HS-27A (cell line): ENCODE measurements at regions not wholly inside any gene's neighbourhood (a gene's known extent, or its start where the extent isn't known, plus 50 kb on each side); places are given as distances from the start of the nearest gene placed in this dataset.
"Not testable (repeated sequence)": the region's sequence is repeated elsewhere in the genome, so short reads cannot be mapped to it uniquely, and the experiment has no call there.

Experiments used
- DNase-seq: peaks from one replicate; pipeline ENCODE4 v3.0.0-alpha.2; 2012; ENCODE audit warnings: low read depth, missing footprints

GRCh38 chr14:28121512-28122297, 644.9 kb upstream of the FOXG1 start:
- DNase-seq = no peak

- no peak for DNase-seq
Measured at GRCh38 chr14:28130610-28131284, 635.8 kb upstream of the FOXG1 start.

- DNase-seq = no peak
Measured at GRCh38 chr14:28138341-28138740, 628.2 kb upstream of the FOXG1 start.

- no peak for DNase-seq
Measured at GRCh38 chr14:28141662-28142061, 624.9 kb upstream of the FOXG1 start.

- no peak for DNase-seq
Measured at GRCh38 chr14:28142400-28143015, 624.1 kb upstream of the FOXG1 start.

GRCh38 chr14:28143316-28143715, 623.3 kb upstream of the FOXG1 start:
- no peak for DNase-seq

- no peak for DNase-seq
Measured at GRCh38 chr14:28151926-28152325, 614.7 kb upstream of the FOXG1 start.

- no peak for DNase-seq
Measured at GRCh38 chr14:28152453-28153044, 614.0 kb upstream of the FOXG1 start.

- DNase-seq = no peak
Measured at GRCh38 chr14:28157289-28157869, 609.2 kb upstream of the FOXG1 start.

- DNase-seq = peak; percentile 24
Measured at GRCh38 chr14:28157887-28158791, 608.4 kb upstream of the FOXG1 start.

- no peak for DNase-seq
Measured at GRCh38 chr14:28161040-28161439, 605.5 kb upstream of the FOXG1 start.

- DNase-seq = no peak
Measured at GRCh38 chr14:28163233-28163632, 603.4 kb upstream of the FOXG1 start.

- no peak for DNase-seq
Measured at GRCh38 chr14:28163897-28164296, 602.7 kb upstream of the FOXG1 start.

- DNase-seq = not testable (repeated sequence)
Measured at GRCh38 chr14:28187902-28188830, 578.4 kb upstream of the FOXG1 start.

GRCh38 chr14:28196878-28197277, 569.7 kb upstream of the FOXG1 start:
- no peak for DNase-seq

GRCh38 chr14:28220391-28220790, 546.2 kb upstream of the FOXG1 start:
- DNase-seq = no peak

GRCh38 chr14:28240909-28241308, 525.7 kb upstream of the FOXG1 start:
- no peak for DNase-seq

- DNase-seq = no peak
Measured at GRCh38 chr14:28242895-28243294, 523.7 kb upstream of the FOXG1 start.

- DNase-seq = no peak
Measured at GRCh38 chr14:28243600-28243999, 523.0 kb upstream of the FOXG1 start.

- no peak for DNase-seq
Measured at GRCh38 chr14:28245216-28245615, 521.4 kb upstream of the FOXG1 start.
